Adrenal gland (tissue), 5 donors: ENCODE measurements at regions not wholly inside any gene's neighbourhood (a gene's known extent, or its start where the extent isn't known, plus 50 kb on each side); places are given as distances from the start of the nearest gene placed in this dataset.

Experiments
- POLR2A ChIP-seq, 2 donors: fragments of 450-650 bp; IDR thresholded peaks; one replicate each; pipeline ENCODE4 v1.6.1; 2017; ENCODE audit warnings: antibody characterized with exemption in 2 of 2, mild to moderate bottlenecking in 2 of 2, moderate library complexity in 1 of 2
- TF ChIP-seq, protein P1 (sequence below), 6 experiments: fragments of 450-650 bp in 4 of 6; fragments of 200-600 bp in 2 of 6; sonication (generic) in 1 of 6; IDR thresholded peaks; 1 replicate in 5 of 6; 2 replicates in 1 of 6; pipeline versions ENCODE4 v1.5.1 to v1.8.0; 2016 to 2021; ENCODE audit warnings: antibody characterized with exemption in 6 of 6, mild to moderate bottlenecking in 2 of 6, moderate library complexity in 1 of 6
- donor health status: DM: no; HTN: no; CAD: no.

DNA sequence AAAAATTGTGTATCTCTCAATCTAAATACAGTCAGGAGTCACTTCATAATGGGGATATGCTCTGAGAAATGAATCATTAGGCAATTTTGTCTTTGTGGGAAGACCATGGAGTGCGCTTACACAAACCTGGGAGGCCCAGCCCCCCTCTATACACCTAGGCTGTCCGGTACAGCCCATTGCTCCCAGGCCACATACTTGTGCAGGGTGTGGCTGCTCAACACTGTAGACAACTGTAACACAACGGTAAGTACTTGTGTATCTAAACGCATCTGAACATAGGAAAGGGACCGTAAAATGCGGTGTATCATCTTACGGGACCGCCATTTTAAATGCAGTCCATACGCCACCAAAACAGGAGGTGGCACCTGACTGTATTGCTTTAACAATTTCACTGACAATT, 58.0 kb upstream of the FRMD1 start:
- no peak for TF ChIP-seq POLR2A (IDR thresholded peaks at IDR 0.05)
- TF ChIP-seq, protein P1, sequence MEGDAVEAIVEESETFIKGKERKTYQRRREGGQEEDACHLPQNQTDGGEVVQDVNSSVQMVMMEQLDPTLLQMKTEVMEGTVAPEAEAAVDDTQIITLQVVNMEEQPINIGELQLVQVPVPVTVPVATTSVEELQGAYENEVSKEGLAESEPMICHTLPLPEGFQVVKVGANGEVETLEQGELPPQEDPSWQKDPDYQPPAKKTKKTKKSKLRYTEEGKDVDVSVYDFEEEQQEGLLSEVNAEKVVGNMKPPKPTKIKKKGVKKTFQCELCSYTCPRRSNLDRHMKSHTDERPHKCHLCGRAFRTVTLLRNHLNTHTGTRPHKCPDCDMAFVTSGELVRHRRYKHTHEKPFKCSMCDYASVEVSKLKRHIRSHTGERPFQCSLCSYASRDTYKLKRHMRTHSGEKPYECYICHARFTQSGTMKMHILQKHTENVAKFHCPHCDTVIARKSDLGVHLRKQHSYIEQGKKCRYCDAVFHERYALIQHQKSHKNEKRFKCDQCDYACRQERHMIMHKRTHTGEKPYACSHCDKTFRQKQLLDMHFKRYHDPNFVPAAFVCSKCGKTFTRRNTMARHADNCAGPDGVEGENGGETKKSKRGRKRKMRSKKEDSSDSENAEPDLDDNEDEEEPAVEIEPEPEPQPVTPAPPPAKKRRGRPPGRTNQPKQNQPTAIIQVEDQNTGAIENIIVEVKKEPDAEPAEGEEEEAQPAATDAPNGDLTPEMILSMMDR (IDR thresholded peaks at IDR 0.05): no peak
